K562 (cell line): ENCODE measurements at regions not wholly inside any gene's neighbourhood (a gene's known extent, or its start where the extent isn't known, plus 50 kb on each side); places are given as distances from the start of the nearest gene placed in this dataset.

Experiments
- ATAC-seq: fragments of 200-7000 bp; cut with Tn5 transposase; 3 replicates; pipeline ENCODE4 v1.9.1; 2020; ENCODE audit warnings: moderate library complexity
- BruUV-seq: library from RNA; stranded (reverse); fragments of 400-500 nt; replicated peaks from 2 replicates; lab custom pipeline; 2021; lab: Mats Ljungman, UMichigan
- CTCF ChIA-PET: fragments of 300-600 bp; formaldehyde crosslinking; extraction: SDS; loops from one replicate; lab custom pipeline; 2021; ENCODE audit warnings: low intra/inter-chr PET ratio; lab: Yijun Ruan, JAX
- POLR2A ChIA-PET: fragments of 300-600, 350-650 bp; sonication (Branson Sonifier 250); formaldehyde crosslinking; extraction: SDS; loops from one replicate; lab custom pipeline; 2021; ENCODE audit warnings: antibody characterized with exemption, inconsistent platforms; lab: Yijun Ruan, JAX
- DNase-seq, 4 experiments: peaks; one replicate each; pipeline versions ENCODE4 v3.0.0 to v3.0.0-alpha.2; 2011 to 2018; ENCODE audit warnings: low spot score in 3 of 4, mixed read lengths in 3 of 4; ENCODE audit errors: extremely low read depth in 1 of 4
- FAIRE-seq: peaks from 2 replicates; lab custom pipeline; 2011; peaks lifted over from hg19 to GRCh38; lab: Jason Lieb, UNC
- H2AFZ ChIP-seq: 2 replicates; pipeline ENCODE4 v1.6.0; 2011; ENCODE audit warnings: low read depth, low read length, control low read depth, inconsistent platforms
- H3K27ac ChIP-seq: fragments of 200-600 bp; 3 replicates; pipeline ENCODE4 v1.8.0; 2011; ENCODE audit warnings: low read depth, mild to moderate bottlenecking, control low read depth, inconsistent platforms, low read length, moderate library complexity, mixed read lengths; ENCODE audit errors: extremely low read depth
- H3K27me3 ChIP-seq, 2 experiments: fragments of 300-600 bp in 1 of 2; 2 replicates in 1 of 2; 3 replicates in 1 of 2; pipeline versions ENCODE4 v1.6.0 to v1.8.0; 2011; ENCODE audit warnings: inconsistent platforms in 2 of 2, low read length in 2 of 2, mild to moderate bottlenecking in 1 of 2, mixed read lengths in 1 of 2, moderate library complexity in 1 of 2; ENCODE audit not compliant: control insufficient read depth in 2 of 2, insufficient read depth in 2 of 2
- H3K36me3 ChIP-seq: fragments of 300-600 bp; 3 replicates; pipeline ENCODE4 v1.8.0; 2011; ENCODE audit warnings: mild to moderate bottlenecking, low read length, inconsistent platforms; ENCODE audit not compliant: control insufficient read depth, insufficient read depth
- H3K4me1 ChIP-seq, 2 experiments: fragments of 200-600 bp in 1 of 2; replicated peaks in 1 of 2; 2 replicates in 1 of 2; 3 replicates in 1 of 2; pipeline versions ENCODE4 v1.5.1 to v1.8.0; 2011; ENCODE audit warnings: inconsistent platforms in 2 of 2, low read length in 2 of 2, mild to moderate bottlenecking in 1 of 2, mixed read lengths in 1 of 2, moderate library complexity in 1 of 2; ENCODE audit not compliant: control insufficient read depth in 2 of 2, insufficient read depth in 2 of 2
- H3K4me2 ChIP-seq: 2 replicates; pipeline ENCODE4 v1.6.1; 2011; ENCODE audit warnings: low read length, control low read depth, inconsistent platforms, mixed read lengths; ENCODE audit not compliant: insufficient read depth
- H3K4me3 ChIP-seq: fragments of 200-600 bp; sonication (generic), shearing (Covaris generic); 2 replicates; pipeline ENCODE4 v1.5.1; 2016; ENCODE audit warnings: control low read depth, inconsistent platforms
- H3K79me2 ChIP-seq: fragments of 200-600 bp; 3 replicates; pipeline ENCODE4 v1.8.0; 2011; ENCODE audit warnings: low read length, inconsistent platforms; ENCODE audit not compliant: control insufficient read depth, insufficient read depth
- H3K9ac ChIP-seq, 2 experiments: 2 replicates each; pipeline versions ENCODE4 v1.6.0 to v1.6.1; 2011; ENCODE audit warnings: low read depth in 2 of 2, low read length in 2 of 2, control low read depth in 1 of 2, inconsistent platforms in 1 of 2, mild to moderate bottlenecking in 1 of 2, mixed read lengths in 1 of 2; ENCODE audit not compliant: insufficient read depth in 1 of 2
- H3K9me1 ChIP-seq: one replicate; pipeline ENCODE4 v1.6.0; 2011; ENCODE audit warnings: inconsistent platforms, mild to moderate bottlenecking, low read length, moderate library complexity; ENCODE audit not compliant: control insufficient read depth, insufficient read depth
- H3K9me3 ChIP-seq: replicated peaks from 2 replicates; pipeline ENCODE4 v1.5.1; 2011; ENCODE audit warnings: low read depth, low read length, inconsistent platforms; ENCODE audit not compliant: control insufficient read depth, insufficient read depth
- H4K20me1 ChIP-seq: replicated peaks from 2 replicates; pipeline ENCODE4 v1.6.1; 2011; ENCODE audit warnings: low read length, inconsistent platforms, mixed read lengths; ENCODE audit not compliant: control insufficient read depth, insufficient read depth
- LEF1 ChIP-seq: fragments of 450-650 bp; IDR thresholded peaks from 2 replicates; pipeline ENCODE4 v1.6.1; 2016; ENCODE audit warnings: mild to moderate bottlenecking
- POLR3A ChIP-seq: IDR thresholded peaks from 2 replicates; pipeline ENCODE4 v1.6.1; 2011; ENCODE audit warnings: borderline replicate concordance, mild to moderate bottlenecking, moderate library complexity; ENCODE audit not compliant: insufficient read length, insufficient read depth; ENCODE audit errors: extremely low read depth
- ZHX1 ChIP-seq: fragments of 150-350 bp; conservative IDR thresholded peaks from 2 replicates; pipeline ENCODE4 v1.6.1; 2014; ENCODE audit warnings: low read length
- WGBS: fragments of 100-300 bp; shearing (Covaris generic); methylation state at CpG from one replicate; pipeline ENCODE4 v1.1.6; 2016; ENCODE audit warnings: low coverage, mixed read lengths; ENCODE audit not compliant: insufficient coverage; ENCODE audit errors: missing lambda C conversion rate; 5-methylcytosine and 5-hydroxymethylcytosine counted together
- in situ Hi-C: fragments of 300-500 bp; cut with MboI; formaldehyde crosslinking; loops from 4 replicates; pipeline ENCODE4 v1.15.0; 2018; ENCODE audit warnings: inconsistent platforms, mixed read lengths
- intact Hi-C: fragments of 100-400 bp; cut with micrococcal nuclease; formaldehyde crosslinking; loops from 2 replicates; pipeline ENCODE4 v1.14.2; 2022
- TF ChIP-seq, protein P1 (sequence below): fragments of 200-600 bp; sonication (generic); IDR thresholded peaks from one replicate; pipeline ENCODE4 v1.6.1; 2012; ENCODE audit warnings: mild to moderate bottlenecking, low read depth, low read length, inconsistent platforms
- TF ChIP-seq, protein P2 (sequence below), 2 experiments: fragments of 450-650 bp in 1 of 2; sonication (generic) in 1 of 2; formaldehyde crosslinking in 1 of 2; IDR thresholded peaks in 1 of 2; conservative IDR thresholded peaks in 1 of 2; 2 replicates each; pipeline versions ENCODE4 v1.6.1 to v1.8.1; 2016 to 2023; ENCODE audit warnings: mild to moderate bottlenecking in 2 of 2, moderate library complexity in 2 of 2, inconsistent platforms in 1 of 2, missing genetic modification reagents in 1 of 2

DNA sequence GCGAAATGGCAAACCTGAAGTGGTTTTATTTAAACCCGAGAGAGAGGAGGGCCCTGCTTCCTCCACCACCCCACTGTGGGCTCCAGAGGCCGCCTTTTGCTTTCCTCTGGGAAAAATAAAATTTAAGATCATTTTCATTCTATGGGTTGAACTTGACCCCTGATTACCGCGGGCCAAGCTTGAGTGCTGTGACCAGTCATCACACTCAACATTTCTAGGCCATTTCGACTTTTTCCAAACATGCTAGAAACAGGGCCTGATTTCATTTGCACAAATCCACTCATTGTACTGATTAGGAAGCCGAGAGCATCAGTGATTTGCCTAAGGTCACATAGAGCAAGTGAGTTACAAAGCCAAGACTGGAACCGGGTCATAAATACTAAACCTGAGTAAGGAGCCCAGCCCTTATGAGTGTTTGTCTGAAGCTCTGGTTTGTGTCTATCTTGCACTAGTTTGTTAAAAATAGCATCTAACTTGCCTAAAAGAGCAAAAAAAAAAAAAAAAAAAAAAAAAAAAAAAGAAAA is 179.7 kb downstream of the DLL1 start:
- POLR2A ChIA-PET, result interaction anchor here (1.4 kb wide), 1 partner anchor 19 kb away, joined by 3 read pairs; no protein-coding TSS in a partner anchor
- H4K20me1 ChIP-seq, result no peaks in the 10 kb centered on the region
- no peak overlapping the region for H3K9ac ChIP-seq
- in situ Hi-C loops (no loop called here), intact Hi-C loops (no loop called here)
- DNase-seq (no peak), FAIRE-seq (no peak), ATAC-seq (no peak)
- no peaks in the 10 kb centered on the region for H3K9me1 ChIP-seq
- no peak overlapping the region for H3K4me2 ChIP-seq
- peaks cover 0 to 7% of the 10 kb centered on the region in 2 experiments; a peak in 1 of 5 replicates for H3K4me1 ChIP-seq
- no TSS peak for BruUV-seq
- WGBS, result under 1% methylated on average over 8 of the region's 8 CpGs
- H3K4me3 ChIP-seq, result no peak overlapping the region
- H3K27ac ChIP-seq, result no peak overlapping the region
- H2AFZ ChIP-seq, result no peak overlapping the region
- no peaks in the 10 kb centered on the region for H3K36me3 ChIP-seq
- no peaks in the 10 kb centered on the region for H3K79me2 ChIP-seq
- CTCF ChIA-PET, result no interaction called here
- peaks cover 5% of the 10 kb centered on the region; the same call in 1 of the 2 replicates for H3K9me3 ChIP-seq
- peaks cover 26 to 48% of the 10 kb centered on the region in 2 experiments for H3K27me3 ChIP-seq
- TF ChIP-seq POLR3A (no peak), LEF1 (no peak), ZHX1 (no peak)
- TF ChIP-seq, protein P1, sequence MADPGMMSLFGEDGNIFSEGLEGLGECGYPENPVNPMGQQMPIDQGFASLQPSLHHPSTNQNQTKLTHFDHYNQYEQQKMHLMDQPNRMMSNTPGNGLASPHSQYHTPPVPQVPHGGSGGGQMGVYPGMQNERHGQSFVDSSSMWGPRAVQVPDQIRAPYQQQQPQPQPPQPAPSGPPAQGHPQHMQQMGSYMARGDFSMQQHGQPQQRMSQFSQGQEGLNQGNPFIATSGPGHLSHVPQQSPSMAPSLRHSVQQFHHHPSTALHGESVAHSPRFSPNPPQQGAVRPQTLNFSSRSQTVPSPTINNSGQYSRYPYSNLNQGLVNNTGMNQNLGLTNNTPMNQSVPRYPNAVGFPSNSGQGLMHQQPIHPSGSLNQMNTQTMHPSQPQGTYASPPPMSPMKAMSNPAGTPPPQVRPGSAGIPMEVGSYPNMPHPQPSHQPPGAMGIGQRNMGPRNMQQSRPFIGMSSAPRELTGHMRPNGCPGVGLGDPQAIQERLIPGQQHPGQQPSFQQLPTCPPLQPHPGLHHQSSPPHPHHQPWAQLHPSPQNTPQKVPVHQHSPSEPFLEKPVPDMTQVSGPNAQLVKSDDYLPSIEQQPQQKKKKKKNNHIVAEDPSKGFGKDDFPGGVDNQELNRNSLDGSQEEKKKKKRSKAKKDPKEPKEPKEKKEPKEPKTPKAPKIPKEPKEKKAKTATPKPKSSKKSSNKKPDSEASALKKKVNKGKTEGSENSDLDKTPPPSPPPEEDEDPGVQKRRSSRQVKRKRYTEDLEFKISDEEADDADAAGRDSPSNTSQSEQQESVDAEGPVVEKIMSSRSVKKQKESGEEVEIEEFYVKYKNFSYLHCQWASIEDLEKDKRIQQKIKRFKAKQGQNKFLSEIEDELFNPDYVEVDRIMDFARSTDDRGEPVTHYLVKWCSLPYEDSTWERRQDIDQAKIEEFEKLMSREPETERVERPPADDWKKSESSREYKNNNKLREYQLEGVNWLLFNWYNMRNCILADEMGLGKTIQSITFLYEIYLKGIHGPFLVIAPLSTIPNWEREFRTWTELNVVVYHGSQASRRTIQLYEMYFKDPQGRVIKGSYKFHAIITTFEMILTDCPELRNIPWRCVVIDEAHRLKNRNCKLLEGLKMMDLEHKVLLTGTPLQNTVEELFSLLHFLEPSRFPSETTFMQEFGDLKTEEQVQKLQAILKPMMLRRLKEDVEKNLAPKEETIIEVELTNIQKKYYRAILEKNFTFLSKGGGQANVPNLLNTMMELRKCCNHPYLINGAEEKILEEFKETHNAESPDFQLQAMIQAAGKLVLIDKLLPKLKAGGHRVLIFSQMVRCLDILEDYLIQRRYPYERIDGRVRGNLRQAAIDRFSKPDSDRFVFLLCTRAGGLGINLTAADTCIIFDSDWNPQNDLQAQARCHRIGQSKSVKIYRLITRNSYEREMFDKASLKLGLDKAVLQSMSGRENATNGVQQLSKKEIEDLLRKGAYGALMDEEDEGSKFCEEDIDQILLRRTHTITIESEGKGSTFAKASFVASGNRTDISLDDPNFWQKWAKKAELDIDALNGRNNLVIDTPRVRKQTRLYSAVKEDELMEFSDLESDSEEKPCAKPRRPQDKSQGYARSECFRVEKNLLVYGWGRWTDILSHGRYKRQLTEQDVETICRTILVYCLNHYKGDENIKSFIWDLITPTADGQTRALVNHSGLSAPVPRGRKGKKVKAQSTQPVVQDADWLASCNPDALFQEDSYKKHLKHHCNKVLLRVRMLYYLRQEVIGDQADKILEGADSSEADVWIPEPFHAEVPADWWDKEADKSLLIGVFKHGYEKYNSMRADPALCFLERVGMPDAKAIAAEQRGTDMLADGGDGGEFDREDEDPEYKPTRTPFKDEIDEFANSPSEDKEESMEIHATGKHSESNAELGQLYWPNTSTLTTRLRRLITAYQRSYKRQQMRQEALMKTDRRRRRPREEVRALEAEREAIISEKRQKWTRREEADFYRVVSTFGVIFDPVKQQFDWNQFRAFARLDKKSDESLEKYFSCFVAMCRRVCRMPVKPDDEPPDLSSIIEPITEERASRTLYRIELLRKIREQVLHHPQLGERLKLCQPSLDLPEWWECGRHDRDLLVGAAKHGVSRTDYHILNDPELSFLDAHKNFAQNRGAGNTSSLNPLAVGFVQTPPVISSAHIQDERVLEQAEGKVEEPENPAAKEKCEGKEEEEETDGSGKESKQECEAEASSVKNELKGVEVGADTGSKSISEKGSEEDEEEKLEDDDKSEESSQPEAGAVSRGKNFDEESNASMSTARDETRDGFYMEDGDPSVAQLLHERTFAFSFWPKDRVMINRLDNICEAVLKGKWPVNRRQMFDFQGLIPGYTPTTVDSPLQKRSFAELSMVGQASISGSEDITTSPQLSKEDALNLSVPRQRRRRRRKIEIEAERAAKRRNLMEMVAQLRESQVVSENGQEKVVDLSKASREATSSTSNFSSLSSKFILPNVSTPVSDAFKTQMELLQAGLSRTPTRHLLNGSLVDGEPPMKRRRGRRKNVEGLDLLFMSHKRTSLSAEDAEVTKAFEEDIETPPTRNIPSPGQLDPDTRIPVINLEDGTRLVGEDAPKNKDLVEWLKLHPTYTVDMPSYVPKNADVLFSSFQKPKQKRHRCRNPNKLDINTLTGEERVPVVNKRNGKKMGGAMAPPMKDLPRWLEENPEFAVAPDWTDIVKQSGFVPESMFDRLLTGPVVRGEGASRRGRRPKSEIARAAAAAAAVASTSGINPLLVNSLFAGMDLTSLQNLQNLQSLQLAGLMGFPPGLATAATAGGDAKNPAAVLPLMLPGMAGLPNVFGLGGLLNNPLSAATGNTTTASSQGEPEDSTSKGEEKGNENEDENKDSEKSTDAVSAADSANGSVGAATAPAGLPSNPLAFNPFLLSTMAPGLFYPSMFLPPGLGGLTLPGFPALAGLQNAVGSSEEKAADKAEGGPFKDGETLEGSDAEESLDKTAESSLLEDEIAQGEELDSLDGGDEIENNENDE, result no peak
- TF ChIP-seq, protein P2, sequence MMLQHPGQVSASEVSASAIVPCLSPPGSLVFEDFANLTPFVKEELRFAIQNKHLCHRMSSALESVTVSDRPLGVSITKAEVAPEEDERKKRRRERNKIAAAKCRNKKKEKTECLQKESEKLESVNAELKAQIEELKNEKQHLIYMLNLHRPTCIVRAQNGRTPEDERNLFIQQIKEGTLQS (IDR thresholded peaks at IDR 0.05), result no peak
- TF ChIP-seq, protein P2 (CRISPR knock-in tag; conservative IDR thresholded peaks at IDR 0.05), result no peak
